NCI-H187 (cell line): ENCODE measurements at regions not wholly inside any gene's neighbourhood (a gene's known extent, or its start where the extent isn't known, plus 50 kb on each side); places are given as distances from the start of the nearest gene placed in this dataset.

Experiments used
- DNase-seq, 2 experiments: peaks; one replicate each; lab custom pipeline; 2025; lab: John Stamatoyannopoulos, UW

DNA sequence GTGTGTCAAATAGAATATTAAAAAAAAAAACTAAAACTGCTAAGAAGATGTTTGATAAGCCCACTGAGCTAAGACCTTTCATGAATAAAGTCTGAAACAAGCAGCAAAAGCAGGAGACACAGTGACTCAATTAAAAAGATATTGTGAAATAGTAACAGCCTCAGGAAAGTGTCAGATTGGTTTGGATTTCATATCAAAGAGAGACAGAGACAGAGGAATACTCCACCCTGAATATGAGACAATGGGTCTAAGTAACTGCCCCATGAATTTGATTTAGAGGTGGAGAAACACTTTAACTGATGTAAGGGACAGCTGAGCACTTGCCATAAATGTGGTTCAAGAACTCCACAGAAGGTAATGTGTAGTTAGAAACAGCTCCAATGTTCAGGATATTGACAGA, 277.9 kb upstream of the FOXG1 start:
- no peak for DNase-seq

DNA sequence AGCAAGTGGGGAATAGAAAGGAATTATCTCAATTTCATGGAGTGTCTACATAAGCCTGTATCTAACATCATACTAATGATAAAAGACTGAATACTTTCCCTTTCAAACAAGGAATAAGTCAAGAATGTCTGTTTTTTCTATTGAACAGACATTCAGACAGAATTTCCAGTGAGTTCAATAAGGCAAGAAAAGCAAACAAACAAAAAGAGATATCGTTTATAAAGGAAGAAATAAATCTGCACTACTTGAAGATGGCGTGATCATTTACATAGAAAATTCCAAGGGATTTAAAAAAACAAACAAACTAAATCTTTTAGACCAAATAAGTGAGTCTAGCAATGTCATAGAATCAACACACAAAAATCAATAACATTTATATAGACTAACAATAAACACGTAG, 273.1 kb upstream of the FOXG1 start:
- no peak for DNase-seq

DNA sequence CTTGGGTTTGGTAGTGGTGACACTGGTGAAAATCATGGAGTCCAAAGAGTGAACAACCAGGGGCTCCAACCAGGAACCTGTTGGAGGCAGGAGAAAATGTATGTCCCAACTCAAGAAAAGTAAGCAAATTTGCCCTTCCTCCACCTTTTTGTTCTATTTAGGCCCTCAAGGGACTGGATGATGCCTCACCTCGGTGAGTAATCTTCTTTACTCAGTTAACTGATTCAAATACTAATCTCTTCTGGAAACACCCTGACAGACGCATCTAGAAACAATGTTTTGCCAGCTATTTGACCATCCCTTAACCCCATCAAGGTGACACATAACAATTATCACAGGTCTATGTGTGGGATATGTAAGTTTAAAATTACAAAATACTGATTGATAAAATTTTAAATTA, 272.4 kb upstream of the FOXG1 start:
- no peak for DNase-seq

DNA sequence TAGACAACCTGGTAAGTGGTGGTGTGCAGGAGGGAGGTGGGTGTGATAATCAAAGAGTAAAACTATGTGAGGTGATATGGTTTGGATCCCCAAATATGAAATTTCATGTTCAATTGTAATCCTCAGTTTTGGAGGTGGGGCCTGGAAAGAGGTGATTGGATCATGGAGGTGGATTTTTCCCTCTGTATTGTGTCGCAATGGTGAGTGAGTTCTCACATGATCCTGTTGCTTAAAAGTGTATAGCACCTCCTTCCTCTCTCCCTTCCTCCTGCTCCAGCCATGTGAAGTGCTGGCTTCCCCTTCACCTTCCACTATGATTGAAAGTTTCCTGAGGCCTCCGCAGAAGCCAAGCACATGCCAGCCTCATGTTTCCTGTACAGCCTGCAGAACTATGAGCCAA, 270.2 kb upstream of the FOXG1 start:
- DNase-seq: no peak

DNA sequence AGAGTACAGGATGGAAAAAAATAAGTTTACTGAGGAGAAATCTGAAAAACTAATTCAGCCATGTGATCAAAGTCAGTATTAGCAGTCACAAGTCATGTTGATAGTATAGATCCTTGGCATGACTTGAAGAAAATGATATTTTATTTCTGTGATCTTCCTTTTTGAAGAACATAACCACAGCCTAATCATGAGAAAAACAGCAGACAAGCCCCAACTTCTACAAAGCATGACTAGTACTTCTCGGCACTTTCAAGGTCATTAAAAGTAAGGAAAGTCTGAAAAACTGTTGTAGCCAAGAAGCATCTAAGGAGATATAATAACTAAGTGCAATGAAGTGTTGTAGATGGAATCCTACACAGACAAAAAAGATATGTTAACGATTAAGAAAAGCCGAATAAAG, 264.1 kb upstream of the FOXG1 start:
- DNase-seq: no peak

DNA sequence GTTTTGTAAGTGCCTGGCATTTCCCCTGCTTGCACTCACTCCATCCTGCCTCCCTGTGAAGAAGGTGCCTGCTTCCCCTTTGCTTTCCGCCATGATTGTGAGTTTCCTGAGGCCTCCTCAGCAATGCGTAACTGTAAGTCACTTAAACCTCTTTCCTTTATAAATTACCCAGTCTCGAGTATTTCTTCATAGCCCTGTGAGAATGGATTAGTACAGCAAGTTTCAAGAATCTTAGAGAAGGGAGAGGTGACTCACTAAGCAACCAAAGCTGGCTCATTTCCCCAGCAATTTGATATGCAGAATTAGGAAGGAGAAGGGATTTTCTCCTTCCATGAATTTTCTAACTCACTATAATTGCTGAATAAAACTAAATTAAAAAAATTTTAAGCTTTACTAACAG, 251.0 kb upstream of the FOXG1 start:
- DNase-seq: no peak

DNA sequence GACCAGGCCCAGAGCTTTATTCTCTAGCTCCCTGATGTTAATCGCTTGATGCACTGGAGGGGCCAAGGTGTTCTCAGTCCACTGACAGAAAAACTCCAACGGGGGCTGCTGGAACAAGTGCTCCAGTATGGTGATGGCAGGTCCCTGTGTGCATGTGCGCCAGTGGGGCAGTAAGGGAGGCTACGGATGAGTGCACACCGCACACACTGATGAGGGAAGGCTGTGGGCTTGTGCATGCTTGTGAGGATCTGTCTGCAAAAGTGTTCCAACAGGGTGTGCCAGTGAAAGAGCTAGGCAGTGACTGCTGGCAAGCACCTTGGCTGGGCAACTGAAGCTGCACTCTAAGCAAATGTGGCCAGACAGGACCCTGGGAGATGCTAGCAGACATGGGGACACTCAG, 229.7 kb upstream of the FOXG1 start:
- no peak for DNase-seq

DNA sequence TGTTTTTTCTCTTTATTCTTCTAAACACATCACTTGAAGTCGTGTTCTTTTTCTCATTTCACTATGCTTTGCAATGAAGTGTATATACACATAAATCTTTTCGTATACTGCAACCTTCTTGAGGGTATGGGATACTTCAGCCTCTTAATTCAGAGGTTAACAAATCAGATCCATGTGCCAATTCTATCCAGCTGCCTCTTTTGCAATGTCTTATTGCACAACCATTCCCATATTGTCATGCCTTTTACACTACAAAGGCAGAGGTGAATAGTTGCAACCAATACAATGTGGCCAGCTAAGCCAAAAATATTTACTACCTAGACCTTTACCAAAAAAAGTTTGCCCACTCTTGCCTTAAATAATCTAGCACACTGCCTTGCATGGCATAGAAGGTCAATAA, 224.5 kb upstream of the FOXG1 start:
- DNase-seq: no peak

DNA sequence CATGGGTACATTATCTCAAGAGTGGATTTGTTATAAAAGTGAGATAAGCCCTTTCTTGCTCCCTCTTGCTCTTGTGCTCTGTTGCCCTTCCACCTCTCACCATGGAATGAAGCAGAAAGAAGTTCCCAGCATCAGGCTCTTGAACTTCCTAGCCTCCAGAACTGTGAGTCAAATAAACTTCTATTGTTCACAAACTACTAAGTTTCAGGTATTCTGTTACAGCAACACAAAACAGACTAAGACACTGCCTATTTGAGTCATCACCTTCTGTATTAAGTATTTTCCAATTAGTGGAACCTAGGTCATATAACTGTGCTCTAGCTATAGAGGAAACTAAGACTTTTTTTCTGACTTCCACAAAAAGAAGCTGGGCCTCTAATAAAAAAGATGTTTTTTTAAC, 201.2 kb upstream of the FOXG1 start:
- no peak for DNase-seq

DNA sequence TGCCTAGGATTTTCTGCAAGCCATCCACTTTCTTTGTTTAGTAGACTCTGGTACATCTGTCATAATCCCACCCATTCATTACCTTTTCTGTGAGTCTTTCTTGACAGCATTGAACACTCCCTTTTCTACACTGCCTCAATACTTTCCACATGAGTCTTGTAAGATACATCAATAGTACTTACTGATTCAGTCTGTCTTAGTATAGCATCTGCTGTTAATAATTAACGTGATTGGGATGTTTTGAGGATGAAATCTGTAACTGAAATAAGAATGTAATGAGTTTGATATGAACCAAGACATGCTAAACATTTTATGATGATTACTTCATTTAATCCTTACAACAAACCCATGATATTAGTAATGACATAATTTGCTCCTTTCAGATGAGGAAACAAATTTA, 196.2 kb upstream of the FOXG1 start:
- DNase-seq: no peak

DNA sequence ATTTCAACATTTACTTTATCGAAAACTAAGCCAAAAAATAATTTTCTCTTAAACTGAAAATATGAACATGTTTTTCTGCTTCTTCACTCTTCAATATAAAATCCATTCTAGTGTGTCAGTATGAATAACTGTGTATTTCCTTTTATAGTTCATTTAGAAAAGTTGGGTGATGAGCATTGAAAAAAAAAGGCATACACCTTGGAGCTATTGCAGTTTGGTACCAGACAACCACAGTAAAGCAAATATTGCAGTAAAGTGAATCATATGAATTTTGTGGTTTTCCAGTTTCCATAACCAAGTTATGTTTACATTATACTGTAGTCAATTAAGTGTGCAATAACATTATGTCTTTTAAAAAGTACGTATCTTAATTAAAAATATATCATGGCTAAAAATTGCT, 195.0 kb upstream of the FOXG1 start:
- no peak for DNase-seq

DNA sequence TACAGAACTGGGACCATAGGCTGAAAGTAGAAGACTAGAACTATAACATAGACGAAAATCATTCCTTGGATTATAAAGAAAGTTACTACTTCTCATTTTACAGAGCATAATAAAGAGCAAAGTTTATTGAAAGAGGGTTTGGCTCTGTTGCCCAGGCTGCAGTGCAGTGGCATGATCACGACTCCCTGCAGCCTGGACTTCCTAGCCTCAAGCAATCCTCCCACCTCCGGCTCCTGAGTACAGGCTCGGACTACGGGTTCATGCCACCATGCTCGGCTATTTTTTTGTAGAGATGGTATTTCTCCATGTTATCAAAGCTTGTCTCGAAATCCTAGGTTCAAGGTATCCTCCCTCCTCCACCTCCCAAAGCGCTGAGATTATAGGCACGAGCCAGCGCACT, 190.1 kb upstream of the FOXG1 start:
- DNase-seq: no peak

DNA sequence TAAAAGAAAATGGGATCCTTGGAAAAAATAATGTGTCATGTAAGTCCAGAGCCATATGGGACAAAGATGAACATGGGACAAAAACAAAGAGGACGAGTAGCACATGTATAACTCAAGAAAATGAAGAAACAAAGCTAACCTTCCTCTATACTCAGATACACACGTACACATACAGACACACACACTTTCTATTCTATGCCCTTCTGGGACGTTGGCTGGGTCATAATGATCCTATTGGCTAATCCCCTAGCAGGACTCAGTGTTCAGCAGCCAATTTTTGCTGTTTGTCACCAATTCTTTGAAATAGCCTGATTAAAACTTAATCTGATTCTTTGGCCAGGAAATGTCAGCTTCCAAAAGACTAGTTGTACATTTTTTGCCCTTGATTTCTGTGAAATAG, 189.4 kb upstream of the FOXG1 start:
- no peak for DNase-seq

DNA sequence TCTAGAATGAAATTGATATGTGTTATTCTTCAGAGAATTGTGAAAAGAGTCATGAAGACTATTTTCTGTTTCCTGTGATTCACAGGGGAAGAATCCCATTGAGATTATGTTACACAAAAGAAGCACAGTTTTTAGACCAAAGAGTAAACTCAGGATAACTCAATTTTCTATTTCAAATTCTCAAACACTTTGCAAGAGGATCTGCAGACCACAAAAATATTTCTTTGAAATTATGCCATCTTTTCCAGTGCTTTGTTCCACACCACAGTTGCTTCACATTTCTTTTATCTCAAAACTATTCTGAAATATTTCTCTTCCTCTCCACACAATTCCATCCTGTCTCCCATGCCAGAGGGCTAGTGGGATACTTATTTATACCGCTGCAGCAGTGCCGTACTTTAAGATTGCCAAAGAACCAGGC, 188.9 kb upstream of the FOXG1 start:
- no peak for DNase-seq

DNA sequence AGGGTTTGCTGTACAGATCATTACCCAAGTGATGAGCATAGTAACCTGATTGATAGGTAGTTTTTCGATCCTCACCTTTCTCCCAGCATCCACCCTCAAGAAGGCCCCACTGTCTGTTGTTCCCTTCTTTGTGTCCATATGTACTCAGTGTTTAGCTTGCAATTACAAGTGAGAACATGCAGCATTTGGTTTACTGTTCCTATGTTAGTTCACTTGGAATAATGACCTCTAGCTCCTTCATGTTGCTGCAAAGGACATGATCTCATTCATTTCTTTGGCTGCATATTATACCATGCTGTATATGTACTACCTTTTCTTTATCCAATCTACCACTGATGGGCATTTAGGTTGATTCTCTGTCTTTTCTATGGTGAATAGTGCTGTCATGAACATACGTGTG, 181.6 kb upstream of the FOXG1 start:
- no peak for DNase-seq

DNA sequence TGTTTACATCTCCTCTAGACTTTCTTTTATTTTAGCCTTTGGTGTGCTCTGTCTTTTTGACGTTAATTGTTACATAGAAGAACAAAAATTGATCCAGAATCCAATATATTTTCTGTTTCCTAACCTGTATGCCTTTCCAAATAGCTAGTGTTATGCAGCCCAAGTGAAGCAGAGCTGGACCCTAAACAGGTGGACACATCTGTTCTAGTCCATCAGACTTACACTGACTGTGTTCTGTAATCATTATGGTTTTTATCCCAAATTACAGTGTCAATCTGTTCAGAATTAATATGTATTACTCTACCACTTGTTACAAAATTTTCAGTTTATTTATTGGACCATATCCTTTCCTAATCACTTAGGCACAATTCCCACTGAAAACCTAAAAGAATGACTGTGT, 176.8 kb upstream of the FOXG1 start:
- DNase-seq: no peak

DNA sequence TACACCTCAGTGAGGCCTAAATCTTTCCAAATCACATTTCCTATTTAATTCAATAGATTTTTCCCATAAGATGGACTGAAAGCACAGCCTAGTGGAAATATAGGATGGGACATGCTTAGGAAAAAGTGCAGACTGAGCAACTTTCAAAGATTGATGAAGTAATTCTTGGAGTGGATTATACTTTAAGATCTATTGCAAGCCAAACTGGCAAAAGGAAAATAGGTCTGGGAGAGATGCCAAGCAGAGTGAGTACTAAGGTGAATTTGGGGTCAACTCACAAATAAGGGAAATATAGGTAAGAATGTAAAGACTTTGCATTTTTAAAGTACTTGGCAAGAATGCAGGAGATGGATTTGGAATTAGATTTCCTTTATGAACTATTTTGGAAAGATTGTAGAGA, 170.2 kb upstream of the FOXG1 start:
- no peak for DNase-seq

DNA sequence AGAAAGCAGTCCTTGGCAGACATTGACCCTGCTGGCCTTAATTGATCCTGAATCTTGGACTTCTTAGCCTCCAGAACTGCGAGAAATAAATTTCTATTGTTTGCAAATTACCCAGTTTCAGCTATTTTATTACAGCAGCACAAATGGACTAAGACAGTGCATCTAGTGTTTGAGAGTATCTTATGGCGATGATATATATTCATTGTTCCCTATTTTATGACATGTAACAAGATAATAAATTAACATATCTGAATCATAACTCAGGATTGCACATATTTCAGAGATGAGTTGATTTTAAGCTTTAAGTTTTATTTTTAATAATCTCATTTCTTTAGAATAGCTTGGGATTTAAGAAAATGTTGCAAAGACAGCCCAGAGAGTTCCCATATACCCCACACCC, 167.4 kb upstream of the FOXG1 start:
- DNase-seq: no peak

DNA sequence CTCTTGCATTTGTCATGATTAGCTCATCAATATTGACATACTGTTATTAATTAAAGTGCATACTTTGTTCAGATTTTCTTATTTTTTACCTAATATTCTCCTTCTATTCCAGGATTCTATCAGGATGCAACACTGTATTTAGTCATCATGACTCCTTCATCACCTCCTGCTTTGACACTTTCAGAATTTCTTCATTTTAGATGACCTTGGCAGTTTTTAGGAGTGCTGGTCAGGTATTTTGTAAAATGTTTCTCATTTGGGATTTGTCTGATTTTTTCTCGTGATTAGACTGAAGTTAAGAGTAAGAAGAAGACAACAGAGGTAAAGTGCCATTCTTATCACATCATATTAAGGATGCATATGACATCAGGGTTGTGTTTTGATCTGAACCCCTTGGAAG, 167.0 kb upstream of the FOXG1 start:
- DNase-seq: no peak

DNA sequence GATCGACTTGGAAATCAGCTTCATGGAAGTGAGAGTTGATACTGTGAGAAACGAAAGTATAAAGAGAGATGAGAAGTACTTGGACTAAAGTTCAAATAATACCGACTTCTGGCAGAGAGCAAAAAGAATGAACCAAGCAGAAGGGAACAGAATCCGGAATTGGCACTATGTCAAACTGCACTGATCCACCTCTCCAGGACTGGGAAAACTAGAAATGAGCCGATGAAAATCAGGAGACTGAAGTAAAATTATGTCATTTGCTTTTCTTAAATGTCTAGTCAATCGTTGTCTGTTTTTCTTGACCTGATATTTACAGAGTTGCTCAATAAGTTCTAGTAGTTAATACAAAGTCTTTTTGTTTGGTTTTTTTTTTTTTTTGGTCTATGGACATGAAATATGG, 163.0 kb upstream of the FOXG1 start:
- DNase-seq: no peak

DNA sequence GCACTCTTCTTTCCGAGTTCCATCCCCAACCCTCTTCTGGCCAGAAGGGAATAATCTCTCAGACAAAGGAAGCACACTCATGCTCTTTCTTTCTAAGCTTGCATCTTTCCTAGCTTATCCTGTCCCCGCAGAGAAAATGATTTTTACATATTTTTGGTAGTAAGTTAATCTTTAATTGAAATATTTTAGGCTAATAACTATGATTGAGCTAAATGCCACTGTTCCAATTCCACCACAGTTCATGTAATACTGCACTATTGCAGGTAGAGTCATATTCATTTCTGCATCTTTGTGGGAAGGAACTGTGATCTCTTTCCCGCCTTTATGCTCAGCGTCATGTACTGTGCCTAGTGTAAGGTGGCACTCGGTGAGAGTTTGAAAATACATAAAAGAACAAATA, 158.9 kb upstream of the FOXG1 start:
- DNase-seq: no peak

DNA sequence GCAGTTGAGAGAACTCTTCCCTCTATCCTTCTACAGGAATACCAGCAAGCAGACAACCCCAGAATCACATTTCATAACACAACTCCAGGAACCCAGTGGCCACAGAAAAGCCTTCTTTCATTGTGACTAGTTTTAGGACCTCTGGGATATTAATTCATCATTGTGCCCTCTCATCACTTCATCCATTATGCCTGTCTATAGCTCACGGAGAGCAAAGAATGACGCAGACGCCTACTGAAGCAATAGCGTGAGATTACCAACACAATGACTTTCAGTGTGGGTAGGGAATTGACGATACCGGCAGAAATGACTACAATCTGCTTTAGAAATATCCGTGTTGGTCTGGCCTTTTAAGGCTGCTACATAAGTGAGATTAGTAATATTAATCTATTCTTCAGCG, 158.1 kb upstream of the FOXG1 start:
- DNase-seq: no peak

DNA sequence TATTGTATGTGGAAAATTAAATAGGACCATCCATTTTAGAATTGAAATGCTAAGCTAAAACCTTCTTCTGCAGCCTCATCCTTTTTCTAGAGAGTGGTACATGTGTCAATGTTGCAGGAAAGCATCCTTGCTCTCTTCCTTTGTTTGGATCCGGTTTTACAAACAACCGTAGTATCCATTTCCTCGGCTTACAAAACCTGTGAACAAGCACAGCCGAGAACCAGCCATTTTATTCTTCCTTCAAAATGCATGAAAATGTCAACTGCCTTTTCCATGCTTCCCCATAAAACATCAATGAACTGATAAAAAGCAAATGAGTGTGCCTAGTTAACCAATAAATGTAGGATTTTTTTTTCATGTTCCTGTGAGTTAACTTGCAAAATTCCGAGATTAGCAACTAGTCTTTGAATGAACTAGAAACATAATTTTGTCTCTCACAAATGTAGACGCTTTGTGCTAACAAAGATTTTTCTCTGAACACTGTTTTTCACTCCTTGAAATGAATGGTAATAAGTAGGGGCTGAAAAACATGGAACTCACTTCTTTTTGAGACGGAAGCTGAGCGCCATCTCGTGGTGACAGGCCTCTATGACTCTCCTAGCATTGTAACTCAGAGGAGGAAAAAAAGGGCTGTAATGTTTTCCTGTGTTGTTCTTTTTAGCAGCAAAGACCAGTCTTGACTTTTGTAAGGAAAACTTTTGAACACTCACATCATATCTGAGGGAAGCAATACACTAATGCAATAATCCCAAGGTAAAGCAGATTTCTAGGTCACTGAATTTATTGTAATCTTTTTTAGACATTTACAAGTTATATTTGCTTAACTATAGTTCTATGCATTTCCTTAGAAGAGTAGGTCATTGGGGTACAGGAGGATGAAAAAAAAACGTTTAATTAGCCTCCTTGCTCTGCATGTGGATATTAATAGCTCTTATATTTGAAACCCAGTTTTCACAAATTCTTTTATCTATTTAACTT, 157.4 kb upstream of the FOXG1 start:
- DNase-seq: peak; percentile 38 to 39

DNA sequence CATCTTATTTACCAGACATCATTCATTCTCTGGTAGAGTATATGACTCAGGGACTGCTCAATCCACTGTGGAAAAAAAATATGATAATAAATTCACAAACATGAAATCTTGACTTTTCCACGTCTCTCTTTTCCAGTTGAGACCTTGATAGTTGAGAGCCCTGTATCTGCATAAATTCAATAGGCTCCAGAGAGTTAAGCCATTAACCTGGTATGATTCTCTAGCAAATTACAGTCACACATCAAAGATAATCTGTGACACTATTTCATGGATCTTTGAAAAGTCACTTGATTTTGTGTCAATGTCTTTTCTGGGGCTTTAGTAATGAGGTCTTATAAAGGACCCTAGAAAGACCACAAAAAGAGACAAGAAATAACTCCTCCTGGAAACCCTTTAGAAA, 154.2 kb upstream of the FOXG1 start:
- DNase-seq: no peak
